OCI-LY7 (cell line): ENCODE measurements at regions not wholly inside any gene's neighbourhood (a gene's known extent, or its start where the extent isn't known, plus 50 kb on each side); places are given as distances from the start of the nearest gene placed in this dataset.
"Not testable (repeated sequence)": the region's sequence is repeated elsewhere in the genome, so short reads cannot be mapped to it uniquely, and the experiment has no call there.

Experiments
- BruUV-seq: library from RNA; stranded (reverse); fragments of 400-500 nt; replicated peaks from 2 replicates; lab custom pipeline; 2021; lab: Mats Ljungman, UMichigan
- CTCF ChIA-PET: fragments of 300-600 bp; sonication (Branson Sonifier 250); formaldehyde crosslinking; loops from one replicate; lab custom pipeline; 2022; ENCODE audit warnings: antibody characterized with exemption; ENCODE audit not compliant: unreplicated experiment; lab: Charles Lee
- POLR2A ChIA-PET: fragments of 300-600 bp; sonication (Branson Sonifier 250); formaldehyde crosslinking; loops from one replicate; lab custom pipeline; 2022; ENCODE audit warnings: antibody characterized with exemption; lab: Charles Lee
- DNase-seq: peaks from one replicate; pipeline ENCODE4 v3.0.0-alpha.2; 2015; ENCODE audit warnings: low spot score
- H2AFZ ChIP-seq: fragments of 200-600 bp; sonication (generic), shearing (Covaris generic); 2 replicates; pipeline ENCODE4 v1.6.1; 2014; ENCODE audit warnings: mild to moderate bottlenecking, antibody characterized with exemption, low read length, moderate library complexity
- H3K27ac ChIP-seq: fragments of 200-600 bp; sonication (generic); 2 replicates; pipeline ENCODE4 v1.5.1; 2014; ENCODE audit warnings: mixed run types, low read depth, mild to moderate bottlenecking, moderate library complexity, low read length, inconsistent platforms; ENCODE audit not compliant: poor library complexity, severe bottlenecking
- H3K36me3 ChIP-seq: fragments of 200-600 bp; sonication (generic); 2 replicates; pipeline ENCODE4 v1.6.1; 2014; ENCODE audit warnings: mild to moderate bottlenecking, antibody characterized with exemption, low read length, moderate library complexity, mixed read lengths; ENCODE audit not compliant: insufficient read depth
- H3K4me1 ChIP-seq: fragments of 200-600 bp; sonication (generic); 2 replicates; pipeline ENCODE4 v1.5.1; 2014; ENCODE audit warnings: mild to moderate bottlenecking, low read length; ENCODE audit not compliant: insufficient read depth, poor library complexity, severe bottlenecking
- H3K4me2 ChIP-seq: fragments of 200-600 bp; sonication (generic); 2 replicates; pipeline ENCODE4 v1.6.1; 2014; ENCODE audit warnings: mild to moderate bottlenecking, low read length
- H3K4me3 ChIP-seq: fragments of 200-600 bp; sonication (generic); 2 replicates; pipeline ENCODE4 v1.5.1; 2014; ENCODE audit warnings: mild to moderate bottlenecking, low read depth, low read length; ENCODE audit not compliant: poor library complexity, severe bottlenecking
- H3K79me2 ChIP-seq: fragments of 200-600 bp; sonication (generic); 2 replicates; pipeline ENCODE4 v1.6.1; 2016; ENCODE audit warnings: low read depth, mild to moderate bottlenecking, low read length, moderate library complexity, mixed read lengths; ENCODE audit not compliant: insufficient read depth
- H3K9me2 ChIP-seq: fragments of 200-600 bp; sonication (generic); 2 replicates; pipeline ENCODE4 v1.6.1; 2016; ENCODE audit warnings: mild to moderate bottlenecking, low read length, mixed read lengths; ENCODE audit not compliant: insufficient read depth
- H3K9me3 ChIP-seq: fragments of 200-600 bp; sonication (generic); 2 replicates; pipeline ENCODE4 v1.6.1; 2014; ENCODE audit warnings: mild to moderate bottlenecking, mixed run types, low read length, mixed read lengths
- H4K20me1 ChIP-seq: fragments of 200-600 bp; sonication (generic); 2 replicates; pipeline ENCODE4 v1.6.1; 2014; ENCODE audit warnings: mild to moderate bottlenecking, antibody characterized with exemption, low read length, moderate library complexity, mixed read lengths; ENCODE audit not compliant: insufficient read depth
- EZH2phosphoT487 ChIP-seq: fragments of 200-600 bp; sonication (generic); IDR thresholded peaks from 2 replicates; pipeline ENCODE4 v1.6.1; 2018; ENCODE audit warnings: low read depth, borderline replicate concordance, mild to moderate bottlenecking, mixed run types, antibody characterized with exemption, low read length, moderate library complexity, mixed read lengths
- intact Hi-C: fragments of 100-400 bp; cut with micrococcal nuclease; formaldehyde crosslinking; loops from one replicate; pipeline ENCODE4 v1.10.0; 2022; ENCODE audit not compliant: unreplicated experiment
- TF ChIP-seq, protein P1 (sequence below): fragments of 200-600 bp; sonication (generic); conservative IDR thresholded peaks from 2 replicates; pipeline ENCODE4 v1.5.1; 2014; ENCODE audit warnings: mild to moderate bottlenecking, antibody characterized with exemption, low read length, moderate library complexity, mixed read lengths

GRCh38 chr10:35781643-35782035 lies 139.5 kb upstream of the FZD8 start:
- H3K79me2 ChIP-seq: no peaks in the 10 kb centered on the region
- no peaks in the 10 kb centered on the region for H4K20me1 ChIP-seq
- H3K27ac ChIP-seq: no peak overlapping the region
- ChIA-PET CTCF (interaction anchor here (0.8 kb wide), 1 partner anchor 147 kb away, joined by 3 read pairs; no protein-coding TSS in a partner anchor), POLR2A (no interaction called here)
- no TSS peak for BruUV-seq
- H3K4me3 ChIP-seq: no peak overlapping the region
- H3K9me3 ChIP-seq: no peaks in the 10 kb centered on the region
- no peak overlapping the region for H3K4me2 ChIP-seq
- no peaks in the 10 kb centered on the region for H3K4me1 ChIP-seq
- no peaks in the 10 kb centered on the region for H3K9me2 ChIP-seq
- H2AFZ ChIP-seq: no peak overlapping the region
- no peaks in the 10 kb centered on the region for H3K36me3 ChIP-seq
- DNase-seq: peak; percentile 25
- intact Hi-C loops: loop anchor here (2.0 kb wide), 1 partner anchor 147 kb away; no protein-coding TSS in a partner anchor
- TF ChIP-seq EZH2phosphoT487: no peak
- TF ChIP-seq, protein P1, sequence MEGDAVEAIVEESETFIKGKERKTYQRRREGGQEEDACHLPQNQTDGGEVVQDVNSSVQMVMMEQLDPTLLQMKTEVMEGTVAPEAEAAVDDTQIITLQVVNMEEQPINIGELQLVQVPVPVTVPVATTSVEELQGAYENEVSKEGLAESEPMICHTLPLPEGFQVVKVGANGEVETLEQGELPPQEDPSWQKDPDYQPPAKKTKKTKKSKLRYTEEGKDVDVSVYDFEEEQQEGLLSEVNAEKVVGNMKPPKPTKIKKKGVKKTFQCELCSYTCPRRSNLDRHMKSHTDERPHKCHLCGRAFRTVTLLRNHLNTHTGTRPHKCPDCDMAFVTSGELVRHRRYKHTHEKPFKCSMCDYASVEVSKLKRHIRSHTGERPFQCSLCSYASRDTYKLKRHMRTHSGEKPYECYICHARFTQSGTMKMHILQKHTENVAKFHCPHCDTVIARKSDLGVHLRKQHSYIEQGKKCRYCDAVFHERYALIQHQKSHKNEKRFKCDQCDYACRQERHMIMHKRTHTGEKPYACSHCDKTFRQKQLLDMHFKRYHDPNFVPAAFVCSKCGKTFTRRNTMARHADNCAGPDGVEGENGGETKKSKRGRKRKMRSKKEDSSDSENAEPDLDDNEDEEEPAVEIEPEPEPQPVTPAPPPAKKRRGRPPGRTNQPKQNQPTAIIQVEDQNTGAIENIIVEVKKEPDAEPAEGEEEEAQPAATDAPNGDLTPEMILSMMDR: peak; percentile 73

DNA sequence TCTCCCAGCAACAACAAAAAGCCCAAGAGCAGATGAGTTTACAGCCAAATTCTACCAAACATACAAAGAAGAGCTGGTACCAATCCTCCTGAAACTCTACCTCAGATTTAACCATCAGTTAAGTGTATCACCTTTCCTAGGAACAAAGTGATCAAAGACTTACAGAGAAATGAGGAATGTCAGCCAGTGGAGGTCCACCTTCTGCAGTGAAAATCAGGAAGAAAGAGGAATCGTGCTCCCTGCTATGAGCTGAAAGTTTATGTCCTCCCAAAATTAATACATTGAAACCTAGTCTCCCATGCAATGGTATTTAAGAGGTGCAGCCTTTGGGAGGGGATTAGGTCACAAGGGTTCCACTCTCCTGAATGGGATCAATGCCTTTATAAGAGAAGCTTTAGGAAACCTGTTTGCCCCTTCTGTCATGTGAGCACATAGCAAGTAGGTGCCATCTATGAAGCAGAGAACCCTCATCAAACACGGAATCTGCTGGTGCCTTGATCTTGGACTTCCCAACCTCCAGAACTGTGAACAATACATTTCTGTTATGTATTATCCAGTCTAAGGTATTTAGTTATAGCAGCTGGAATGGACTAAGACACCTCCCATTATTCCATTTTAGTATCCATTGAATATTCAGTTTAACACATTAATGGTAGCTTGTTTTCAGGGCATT lies 139.0 kb upstream of the FZD8 start:
- TF ChIP-seq, protein P1: no peak
- no peak for TF ChIP-seq EZH2phosphoT487
- Histone ChIP-seq H3K36me3 (no peaks in the 10 kb centered on the region), H3K9me3 (no peaks in the 10 kb centered on the region), H3K4me2 (no peak overlapping the region), H3K9me2 (no peaks in the 10 kb centered on the region), H3K79me2 (no peaks in the 10 kb centered on the region), H3K27ac (no peak overlapping the region), H3K4me1 (no peaks in the 10 kb centered on the region), H3K4me3 (no peak overlapping the region), H4K20me1 (no peaks in the 10 kb centered on the region), H2AFZ (no peak overlapping the region)
- no peak for DNase-seq
- ChIA-PET POLR2A (interaction anchor here (0.7 kb wide), 1 partner anchor 116 kb away, joined by 3 read pairs; no protein-coding TSS in a partner anchor), CTCF (interaction anchor here (0.8 kb wide), 1 partner anchor 146 kb away, joined by 3 read pairs; no protein-coding TSS in a partner anchor)
- no TSS peak for BruUV-seq
- intact Hi-C loops: loop anchor here (2.0 kb wide), 1 partner anchor 146 kb away; no protein-coding TSS in a partner anchor

- no peak overlapping the region for H3K4me2 ChIP-seq
- H4K20me1 ChIP-seq: no peaks in the 10 kb centered on the region
- H2AFZ ChIP-seq: no peak overlapping the region
- intact Hi-C loops: no loop called here
- H3K36me3 ChIP-seq: no peaks in the 10 kb centered on the region
- no peak overlapping the region for H3K27ac ChIP-seq
- H3K9me3 ChIP-seq: no peaks in the 10 kb centered on the region
- H3K4me1 ChIP-seq: no peaks in the 10 kb centered on the region
- TF ChIP-seq, protein P1: no peak
- TF ChIP-seq EZH2phosphoT487: no peak
- no peaks in the 10 kb centered on the region for H3K79me2 ChIP-seq
- H3K9me2 ChIP-seq: no peaks in the 10 kb centered on the region
- no peak for DNase-seq
- H3K4me3 ChIP-seq: no peak overlapping the region
- BruUV-seq: no TSS peak
- CTCF ChIA-PET: no interaction called here
- POLR2A ChIA-PET: no interaction called here
These were observed 136.2 kb upstream of the FZD8 start for GRCh38 chr10:35778306-35778705.

DNA sequence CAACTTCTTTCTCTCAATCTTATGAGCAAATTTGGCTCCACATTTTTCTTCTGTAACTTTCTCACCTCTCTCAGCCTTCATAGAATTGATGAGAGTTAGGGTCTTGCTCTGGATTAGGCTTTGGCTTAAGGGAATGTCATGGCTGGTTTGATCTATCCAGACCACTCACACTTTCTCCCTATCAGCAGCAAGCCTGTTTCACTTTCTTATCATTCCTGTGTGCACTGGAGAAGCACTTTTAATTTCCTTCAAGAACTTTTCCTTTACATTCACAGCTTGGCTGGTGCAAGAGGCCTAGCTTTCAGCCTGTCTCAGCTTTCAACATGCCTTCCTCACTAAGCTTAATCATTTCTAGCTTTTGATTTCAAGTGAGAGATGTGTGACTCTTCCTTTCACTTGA lies 134.5 kb upstream of the FZD8 start:
- H2AFZ ChIP-seq, POLR2A ChIA-PET, H3K4me3 ChIP-seq, intact Hi-C loops, H3K79me2 ChIP-seq, BruUV-seq, H3K9me2 ChIP-seq, H3K4me1 ChIP-seq, DNase-seq, H3K4me2 ChIP-seq, H3K9me3 ChIP-seq, CTCF ChIA-PET, H4K20me1 ChIP-seq, H3K27ac ChIP-seq, H3K36me3 ChIP-seq: not testable (repeated sequence)
